GM12878 (cell line): ENCODE measurements at regions not wholly inside any gene's neighbourhood (a gene's known extent, or its start where the extent isn't known, plus 50 kb on each side); places are given as distances from the start of the nearest gene placed in this dataset.

Source experiments
- SUZ12 ChIP-seq: fragments of 200-600 bp; sonication (generic); IDR thresholded peaks from one replicate; pipeline ENCODE4 v1.6.1; 2018; ENCODE audit warnings: antibody characterized with exemption, mild to moderate bottlenecking; ENCODE audit not compliant: unreplicated experiment
- ZSCAN29 ChIP-seq: fragments of 450-650 bp; IDR thresholded peaks from 2 replicates; pipeline ENCODE4 v1.6.1; 2017; ENCODE audit warnings: mild to moderate bottlenecking, moderate library complexity

GRCh38 chr3:71893122-71893521 is 108.2 kb upstream of the PROK2 start:
- TF ChIP-seq SUZ12 = no peak
- TF ChIP-seq ZSCAN29 = no peak
